Cardiac muscle cell (in vitro differentiated cells and primary cell): ENCODE measurements at regions not wholly inside any gene's neighbourhood (a gene's known extent, or its start where the extent isn't known, plus 50 kb on each side); places are given as distances from the start of the nearest gene placed in this dataset.

ENCODE experiments used
- DNase-seq, 2 donors: peaks; one replicate each; pipeline versions ENCODE4 v3.0.0 to v3.0.0-alpha.2; 2010 to 2017; ENCODE audit warnings: low read depth in 1 of 2, low spot score in 1 of 2
- H3K27ac ChIP-seq: fragments of 200-600 bp; sonication (generic); 2 replicates; pipeline ENCODE4 v1.5.1; 2016
- H3K27me3 ChIP-seq: fragments of 200-600 bp; sonication (generic); 2 replicates; pipeline ENCODE4 v1.6.0; 2016; ENCODE audit warnings: control low read depth
- H3K36me3 ChIP-seq: fragments of 200-600 bp; sonication (generic); 2 replicates; pipeline ENCODE4 v1.5.1; 2016; ENCODE audit warnings: control low read depth
- H3K4me1 ChIP-seq: fragments of 200-600 bp; sonication (generic); 2 replicates; pipeline ENCODE4 v1.8.1; 2017; ENCODE audit warnings: low read depth, mild to moderate bottlenecking, mixed run types
- H3K4me3 ChIP-seq: fragments of 200-600 bp; sonication (generic); 2 replicates; pipeline ENCODE4 v1.5.1; 2016; ENCODE audit warnings: mild to moderate bottlenecking
- H3K9me3 ChIP-seq: fragments of 200-600 bp; sonication (generic); 2 replicates; pipeline ENCODE4 v1.5.1; 2017; ENCODE audit warnings: low read depth, mild to moderate bottlenecking, control low read depth
- TF ChIP-seq, protein P1 (sequence below): IDR thresholded peaks from 2 replicates; pipeline ENCODE4 v1.5.1; 2012; ENCODE audit warnings: low read depth, mild to moderate bottlenecking, low read length

DNA sequence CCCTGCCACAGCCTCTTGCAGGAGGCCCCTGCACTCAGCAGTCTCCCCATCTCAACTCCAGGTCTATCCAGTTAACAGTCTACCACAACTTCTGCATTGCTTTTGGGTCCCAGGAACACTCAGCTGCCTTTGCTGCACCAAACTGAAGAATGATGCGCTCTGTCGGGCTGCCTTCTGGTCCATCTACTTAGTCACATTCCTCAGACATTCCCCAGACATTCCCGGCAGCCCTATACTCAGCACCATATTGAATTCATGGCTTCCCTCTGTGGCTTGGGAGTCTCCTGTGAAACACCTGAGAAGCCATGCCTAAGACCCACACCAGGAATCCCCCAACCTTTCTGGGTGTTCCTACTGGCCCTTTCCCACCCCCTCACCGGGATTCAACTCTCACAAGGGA lies 99.6 kb upstream of the COL21A1 start:
- no peak overlapping the region for H3K27ac ChIP-seq
- no peaks in the 10 kb centered on the region for H3K36me3 ChIP-seq
- no peak for DNase-seq
- H3K4me1 ChIP-seq, result no peaks in the 10 kb centered on the region
- no peak overlapping the region for H3K4me3 ChIP-seq
- TF ChIP-seq, protein P1, sequence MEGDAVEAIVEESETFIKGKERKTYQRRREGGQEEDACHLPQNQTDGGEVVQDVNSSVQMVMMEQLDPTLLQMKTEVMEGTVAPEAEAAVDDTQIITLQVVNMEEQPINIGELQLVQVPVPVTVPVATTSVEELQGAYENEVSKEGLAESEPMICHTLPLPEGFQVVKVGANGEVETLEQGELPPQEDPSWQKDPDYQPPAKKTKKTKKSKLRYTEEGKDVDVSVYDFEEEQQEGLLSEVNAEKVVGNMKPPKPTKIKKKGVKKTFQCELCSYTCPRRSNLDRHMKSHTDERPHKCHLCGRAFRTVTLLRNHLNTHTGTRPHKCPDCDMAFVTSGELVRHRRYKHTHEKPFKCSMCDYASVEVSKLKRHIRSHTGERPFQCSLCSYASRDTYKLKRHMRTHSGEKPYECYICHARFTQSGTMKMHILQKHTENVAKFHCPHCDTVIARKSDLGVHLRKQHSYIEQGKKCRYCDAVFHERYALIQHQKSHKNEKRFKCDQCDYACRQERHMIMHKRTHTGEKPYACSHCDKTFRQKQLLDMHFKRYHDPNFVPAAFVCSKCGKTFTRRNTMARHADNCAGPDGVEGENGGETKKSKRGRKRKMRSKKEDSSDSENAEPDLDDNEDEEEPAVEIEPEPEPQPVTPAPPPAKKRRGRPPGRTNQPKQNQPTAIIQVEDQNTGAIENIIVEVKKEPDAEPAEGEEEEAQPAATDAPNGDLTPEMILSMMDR, result no peak
- no peaks in the 10 kb centered on the region for H3K27me3 ChIP-seq
- H3K9me3 ChIP-seq, result no peaks in the 10 kb centered on the region

DNA sequence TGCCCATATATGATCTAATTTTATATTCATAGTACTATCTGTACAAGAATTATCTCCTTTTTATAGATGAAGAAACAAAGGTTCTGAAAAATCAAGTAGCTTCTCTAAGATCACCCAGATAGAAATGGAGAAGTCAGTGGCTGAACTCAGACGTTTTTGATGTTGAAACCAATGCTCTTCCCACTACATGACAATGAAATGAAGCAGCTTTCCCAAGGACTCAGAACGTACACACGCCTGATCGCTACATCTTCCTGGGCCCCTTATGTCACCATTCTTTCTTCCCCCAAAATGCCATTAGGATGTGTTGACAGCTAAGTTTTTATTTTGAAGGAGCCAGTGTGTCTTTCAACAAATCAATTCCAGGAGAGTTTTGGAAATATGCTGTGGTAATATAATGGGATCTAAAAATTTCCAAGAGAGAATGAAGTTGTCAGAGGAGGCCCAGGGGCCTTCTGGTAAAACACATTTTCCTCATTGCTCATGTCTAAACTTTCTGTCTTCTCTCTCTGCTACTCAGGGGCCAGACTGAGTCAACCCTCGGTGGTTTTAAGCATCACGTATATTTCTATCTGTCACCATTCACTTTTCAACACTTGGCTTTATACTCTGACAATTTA lies 98.1 kb upstream of the COL21A1 start:
- no peaks in the 10 kb centered on the region for H3K36me3 ChIP-seq
- no peak overlapping the region for H3K27ac ChIP-seq
- no peaks in the 10 kb centered on the region for H3K4me1 ChIP-seq
- no peak overlapping the region for H3K4me3 ChIP-seq
- DNase-seq, result no peak
- no peaks in the 10 kb centered on the region for H3K9me3 ChIP-seq
- H3K27me3 ChIP-seq, result no peaks in the 10 kb centered on the region
- TF ChIP-seq, protein P1, result no peak

DNA sequence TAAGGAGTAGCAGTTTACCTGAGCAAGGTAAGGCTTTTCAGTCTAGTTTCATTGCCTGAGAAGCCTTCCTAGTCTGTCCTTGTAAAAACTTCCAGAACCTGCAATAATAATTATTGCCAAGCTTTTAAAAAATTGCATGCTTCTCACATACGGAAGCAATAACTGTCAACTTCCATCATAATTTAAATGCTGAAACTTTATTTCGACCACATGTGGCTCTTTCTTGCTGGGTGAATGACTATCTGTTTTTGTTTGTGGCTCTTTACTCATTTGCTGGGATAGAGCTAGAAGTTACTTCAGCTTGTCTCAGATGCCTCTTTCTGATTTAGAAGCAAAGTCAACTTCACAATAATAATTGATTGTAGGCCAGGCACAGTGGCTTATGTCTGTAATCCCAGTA lies 95.9 kb upstream of the COL21A1 start:
- H3K4me1 ChIP-seq, result no peaks in the 10 kb centered on the region
- DNase-seq, result no peak
- H3K27me3 ChIP-seq, result no peaks in the 10 kb centered on the region
- no peaks in the 10 kb centered on the region for H3K36me3 ChIP-seq
- no peaks in the 10 kb centered on the region for H3K9me3 ChIP-seq
- no peak overlapping the region for H3K4me3 ChIP-seq
- TF ChIP-seq, protein P1, result no peak
- H3K27ac ChIP-seq, result no peak overlapping the region

DNA sequence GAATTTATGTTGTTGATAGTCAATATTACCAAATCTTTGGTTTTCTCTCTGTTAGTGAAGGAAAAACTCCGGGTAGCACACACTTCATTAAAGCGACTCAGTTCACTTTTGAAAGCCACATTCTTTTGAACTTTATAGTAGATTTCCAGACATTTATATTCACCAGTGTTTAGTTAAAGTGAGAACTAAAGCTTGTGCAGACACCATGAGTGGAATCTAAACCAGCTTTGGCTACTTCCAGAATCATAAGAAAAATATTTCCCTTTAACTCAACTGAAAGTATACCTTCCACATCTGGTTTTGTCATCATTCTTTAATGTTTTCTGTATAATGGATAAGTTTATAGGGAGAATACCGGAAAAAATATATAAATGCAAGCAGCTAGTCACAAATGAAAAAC lies 92.1 kb upstream of the COL21A1 start:
- H3K4me3 ChIP-seq, result no peak overlapping the region
- DNase-seq, result no peak
- TF ChIP-seq, protein P1, result no peak
- no peaks in the 10 kb centered on the region for H3K36me3 ChIP-seq
- no peak overlapping the region for H3K27ac ChIP-seq
- H3K4me1 ChIP-seq, result no peaks in the 10 kb centered on the region
- H3K27me3 ChIP-seq, result no peaks in the 10 kb centered on the region
- no peaks in the 10 kb centered on the region for H3K9me3 ChIP-seq

DNA sequence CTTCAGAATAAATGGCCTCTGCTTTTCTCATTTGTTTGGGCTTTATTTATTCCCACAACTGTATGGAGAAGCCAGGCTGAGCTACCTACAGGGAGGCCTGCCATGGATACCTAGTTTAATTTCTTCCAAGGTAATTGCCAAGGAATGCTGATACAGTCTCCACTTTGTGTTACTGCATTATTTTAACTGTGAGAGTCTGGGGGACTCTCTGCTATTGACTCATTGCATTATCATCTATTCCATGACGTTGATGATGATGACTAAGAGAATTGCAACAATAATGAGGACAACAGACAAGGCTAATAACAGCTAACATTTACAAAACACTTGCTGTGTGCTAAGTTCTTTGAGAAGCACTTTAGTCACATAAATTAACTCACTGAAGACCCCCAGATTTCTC lies 88.3 kb upstream of the COL21A1 start:
- DNase-seq, result peak in 1 of 2 donors; percentile 94
- no peak overlapping the region for H3K27ac ChIP-seq
- no peaks in the 10 kb centered on the region for H3K9me3 ChIP-seq
- no peaks in the 10 kb centered on the region for H3K36me3 ChIP-seq
- TF ChIP-seq, protein P1, result no peak
- H3K4me1 ChIP-seq, result no peaks in the 10 kb centered on the region
- H3K4me3 ChIP-seq, result no peak overlapping the region
- H3K27me3 ChIP-seq, result no peaks in the 10 kb centered on the region
